ENCODE measurements at regions not wholly inside any gene's neighbourhood (a gene's known extent, or its start where the extent isn't known, plus 50 kb on each side); places are given as distances from the start of the nearest gene placed in this dataset.

DNA sequence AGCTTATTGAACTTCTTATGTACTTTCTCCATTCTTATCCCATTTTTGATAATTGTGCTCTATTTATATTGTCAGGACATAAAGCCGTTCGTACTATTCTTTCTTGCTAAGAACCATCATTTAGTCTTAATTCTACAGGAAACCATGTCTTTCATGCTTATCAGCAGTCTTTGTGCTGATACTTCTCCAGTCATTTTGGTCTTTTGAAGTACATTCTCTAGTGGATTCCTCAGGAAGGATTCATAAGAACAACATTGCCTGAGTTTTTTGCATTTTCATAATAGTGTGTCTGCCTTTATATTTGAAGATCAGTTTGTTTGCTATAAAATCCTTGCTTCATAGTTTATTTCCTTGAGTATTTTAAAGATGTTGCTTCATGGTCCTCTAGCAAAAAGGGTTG lies 126.6 kb upstream of the NEO1 start:
- TF ChIP-seq, protein P1, sequence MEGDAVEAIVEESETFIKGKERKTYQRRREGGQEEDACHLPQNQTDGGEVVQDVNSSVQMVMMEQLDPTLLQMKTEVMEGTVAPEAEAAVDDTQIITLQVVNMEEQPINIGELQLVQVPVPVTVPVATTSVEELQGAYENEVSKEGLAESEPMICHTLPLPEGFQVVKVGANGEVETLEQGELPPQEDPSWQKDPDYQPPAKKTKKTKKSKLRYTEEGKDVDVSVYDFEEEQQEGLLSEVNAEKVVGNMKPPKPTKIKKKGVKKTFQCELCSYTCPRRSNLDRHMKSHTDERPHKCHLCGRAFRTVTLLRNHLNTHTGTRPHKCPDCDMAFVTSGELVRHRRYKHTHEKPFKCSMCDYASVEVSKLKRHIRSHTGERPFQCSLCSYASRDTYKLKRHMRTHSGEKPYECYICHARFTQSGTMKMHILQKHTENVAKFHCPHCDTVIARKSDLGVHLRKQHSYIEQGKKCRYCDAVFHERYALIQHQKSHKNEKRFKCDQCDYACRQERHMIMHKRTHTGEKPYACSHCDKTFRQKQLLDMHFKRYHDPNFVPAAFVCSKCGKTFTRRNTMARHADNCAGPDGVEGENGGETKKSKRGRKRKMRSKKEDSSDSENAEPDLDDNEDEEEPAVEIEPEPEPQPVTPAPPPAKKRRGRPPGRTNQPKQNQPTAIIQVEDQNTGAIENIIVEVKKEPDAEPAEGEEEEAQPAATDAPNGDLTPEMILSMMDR (IDR thresholded peaks at IDR 0.05 in 4 of 5, conservative IDR thresholded peaks at IDR 0.05 in 1 of 5) = no peak
- TF ChIP-seq POLR2A (IDR thresholded peaks at IDR 0.05) = no peak
